Kasumi-1 (cell line): ENCODE measurements at regions not wholly inside any gene's neighbourhood (a gene's known extent, or its start where the extent isn't known, plus 50 kb on each side); places are given as distances from the start of the nearest gene placed in this dataset.
A peak's percentile ranks its signal among the peaks of the same experiment; 100 is the strongest.

ENCODE experiments used
- DNase-seq, 2 experiments: peaks; one replicate each; lab custom pipeline; 2025; lab: John Stamatoyannopoulos, UW

GRCh38 chr7:31398815-31399214 lies 58.3 kb upstream of the NEUROD6 start:
- no peak for DNase-seq

GRCh38 chr7:31407178-31407676 lies 66.7 kb upstream of the NEUROD6 start:
- no peak for DNase-seq

GRCh38 chr7:31408140-31408729 lies 67.7 kb upstream of the NEUROD6 start:
- no peak for DNase-seq

- DNase-seq, result no peak
Observed at GRCh38 chr7:31410265-31410664, 69.7 kb upstream of the NEUROD6 start.

GRCh38 chr7:31411416-31411815 lies 70.9 kb upstream of the NEUROD6 start:
- no peak for DNase-seq

- no peak for DNase-seq
Observed at GRCh38 chr7:31413766-31414165, 73.2 kb upstream of the NEUROD6 start.

- no peak for DNase-seq
Observed at GRCh38 chr7:31416381-31416870, 75.9 kb upstream of the NEUROD6 start.

- DNase-seq, result no peak
Observed at GRCh38 chr7:31418928-31419327, 78.4 kb upstream of the NEUROD6 start.

GRCh38 chr7:31419505-31420055 lies 79.1 kb upstream of the NEUROD6 start:
- DNase-seq, result no peak

GRCh38 chr7:31420948-31421347 lies 80.4 kb upstream of the NEUROD6 start:
- DNase-seq, result no peak

- no peak for DNase-seq
Observed at GRCh38 chr7:31421607-31422006, 81.1 kb upstream of the NEUROD6 start.

GRCh38 chr7:31423994-31424393 lies 83.5 kb upstream of the NEUROD6 start:
- DNase-seq, result no peak

GRCh38 chr7:31432176-31432575 lies 81.7 kb upstream of the ITPRID1 start:
- DNase-seq, result no peak

- no peak for DNase-seq
Observed at GRCh38 chr7:31432836-31433340, 81.0 kb upstream of the ITPRID1 start.

- DNase-seq, result no peak
Observed at GRCh38 chr7:31437250-31437865, 76.5 kb upstream of the ITPRID1 start.

- DNase-seq, result no peak
Observed at GRCh38 chr7:31439165-31439564, 74.7 kb upstream of the ITPRID1 start.

GRCh38 chr7:31440511-31440910 lies 73.4 kb upstream of the ITPRID1 start:
- no peak for DNase-seq

- no peak for DNase-seq
Observed at GRCh38 chr7:31442626-31443025, 71.3 kb upstream of the ITPRID1 start.

GRCh38 chr7:31443457-31443856 lies 70.4 kb upstream of the ITPRID1 start:
- peak; percentile 90 to 93 for DNase-seq

- no peak for DNase-seq
Observed at GRCh38 chr7:31444196-31444595, 69.7 kb upstream of the ITPRID1 start.

GRCh38 chr7:31445686-31446355 lies 68.1 kb upstream of the ITPRID1 start:
- DNase-seq, result no peak

- no peak for DNase-seq
Observed at GRCh38 chr7:31448649-31449048, 65.2 kb upstream of the ITPRID1 start.

- DNase-seq, result no peak
Observed at GRCh38 chr7:31455844-31456243, 58.0 kb upstream of the ITPRID1 start.
